ENCODE measurements at regions not wholly inside any gene's neighbourhood (a gene's known extent, or its start where the extent isn't known, plus 50 kb on each side); places are given as distances from the start of the nearest gene placed in this dataset.

DNA sequence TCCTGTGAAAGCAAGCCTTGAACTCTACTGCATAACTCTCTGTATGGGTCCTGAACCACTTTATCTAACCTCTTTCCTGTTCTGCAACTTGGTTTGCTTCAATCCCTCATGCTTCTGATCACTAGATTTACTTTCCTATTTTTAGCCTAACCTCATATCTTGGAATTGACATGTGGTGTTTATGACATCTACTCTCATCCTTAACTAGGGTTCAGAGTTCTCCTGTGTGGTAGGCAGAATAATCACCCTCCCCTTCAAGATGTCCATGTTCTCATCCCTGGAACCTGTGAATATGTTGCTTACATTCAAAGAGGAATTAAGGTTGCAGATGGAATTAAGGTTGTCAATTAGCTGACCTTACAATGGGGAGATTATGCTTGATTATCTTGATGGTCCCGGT, 67.4 kb upstream of the STXBP6 start:
- Histone ChIP-seq H3K4me2 (ENCODE audit: low read length) (no peak overlapping the region), H3K4me3 (ENCODE audit: insufficient read depth, low read depth, low read length) (no peak overlapping the region), H3K36me3 (ENCODE audit: insufficient read depth, low read length) (no peaks in the 10 kb centered on the region), H3K27me3 (ENCODE audit: insufficient read depth, low read length) (no peaks in the 10 kb centered on the region), H3K9me3 (ENCODE audit: insufficient read depth, low read depth, low read length) (no peaks in the 10 kb centered on the region), H2AFZ (ENCODE audit: low read depth, low read length) (no peak overlapping the region), H3K9ac (ENCODE audit: low read length) (no peak overlapping the region), H3K27ac (ENCODE audit: low read depth, low read length) (no peak overlapping the region), H3K79me2 (ENCODE audit: insufficient read depth, low read length) (no peaks in the 10 kb centered on the region), H3K4me1 (ENCODE audit: insufficient read depth, low read length) (peaks cover 13% of the 10 kb centered on the region), H4K20me1 (ENCODE audit: insufficient read depth, low read length) (no peaks in the 10 kb centered on the region)
- TF ChIP-seq, protein P1, sequence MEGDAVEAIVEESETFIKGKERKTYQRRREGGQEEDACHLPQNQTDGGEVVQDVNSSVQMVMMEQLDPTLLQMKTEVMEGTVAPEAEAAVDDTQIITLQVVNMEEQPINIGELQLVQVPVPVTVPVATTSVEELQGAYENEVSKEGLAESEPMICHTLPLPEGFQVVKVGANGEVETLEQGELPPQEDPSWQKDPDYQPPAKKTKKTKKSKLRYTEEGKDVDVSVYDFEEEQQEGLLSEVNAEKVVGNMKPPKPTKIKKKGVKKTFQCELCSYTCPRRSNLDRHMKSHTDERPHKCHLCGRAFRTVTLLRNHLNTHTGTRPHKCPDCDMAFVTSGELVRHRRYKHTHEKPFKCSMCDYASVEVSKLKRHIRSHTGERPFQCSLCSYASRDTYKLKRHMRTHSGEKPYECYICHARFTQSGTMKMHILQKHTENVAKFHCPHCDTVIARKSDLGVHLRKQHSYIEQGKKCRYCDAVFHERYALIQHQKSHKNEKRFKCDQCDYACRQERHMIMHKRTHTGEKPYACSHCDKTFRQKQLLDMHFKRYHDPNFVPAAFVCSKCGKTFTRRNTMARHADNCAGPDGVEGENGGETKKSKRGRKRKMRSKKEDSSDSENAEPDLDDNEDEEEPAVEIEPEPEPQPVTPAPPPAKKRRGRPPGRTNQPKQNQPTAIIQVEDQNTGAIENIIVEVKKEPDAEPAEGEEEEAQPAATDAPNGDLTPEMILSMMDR (IDR thresholded peaks at IDR 0.05; ENCODE audit: insufficient read depth, low read depth, low read length) = no peak
- no peak for TF ChIP-seq EZH2 (IDR thresholded peaks at IDR 0.05; ENCODE audit: insufficient read depth, low read length)
- H3K27ac Mint-ChIP-seq (ENCODE audit: unreplicated experiment) = no peak overlapping the region
- peaks cover 34% of the 10 kb centered on the region for H3K4me1 Mint-ChIP-seq (ENCODE audit: low read depth, unreplicated experiment)
- peaks cover 9% of the 10 kb centered on the region for H3K9me3 Mint-ChIP-seq (ENCODE audit: unreplicated experiment)
- no peak overlapping the region for H3K4me3 Mint-ChIP-seq (ENCODE audit: unreplicated experiment)
- DNase-seq (ENCODE audit: low read depth) (no peak), FAIRE-seq (no peak)
- H3K27me3 Mint-ChIP-seq (ENCODE audit: low read depth, unreplicated experiment) = no peaks in the 10 kb centered on the region
- no peaks in the 10 kb centered on the region for H3K36me3 Mint-ChIP-seq (ENCODE audit: low read depth, unreplicated experiment)

DNA sequence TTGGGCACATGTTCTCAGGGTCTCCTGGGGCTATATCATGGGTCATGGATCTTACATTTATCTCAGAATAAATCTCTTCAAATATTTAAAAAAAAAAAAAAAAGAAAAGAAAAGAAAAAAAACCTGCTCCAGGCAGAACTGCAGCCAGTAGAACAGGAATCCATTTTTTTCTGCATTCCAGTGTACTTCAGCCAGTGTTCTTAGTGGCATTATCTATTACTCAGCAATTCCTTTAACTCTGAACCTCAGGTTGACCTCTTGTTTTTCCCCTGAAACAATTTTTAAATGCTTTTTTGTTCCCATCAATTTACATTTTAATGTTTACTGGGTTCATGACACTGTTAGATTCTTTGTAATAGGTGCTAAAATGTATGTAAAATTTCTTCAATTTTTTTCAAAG, 66.7 kb upstream of the STXBP6 start:
- peaks cover 9% of the 10 kb centered on the region for H3K9me3 Mint-ChIP-seq (ENCODE audit: unreplicated experiment)
- Histone ChIP-seq H3K36me3 (ENCODE audit: insufficient read depth, low read length) (no peaks in the 10 kb centered on the region), H3K4me3 (ENCODE audit: insufficient read depth, low read depth, low read length) (no peak overlapping the region), H4K20me1 (ENCODE audit: insufficient read depth, low read length) (no peaks in the 10 kb centered on the region), H2AFZ (ENCODE audit: low read depth, low read length) (no peak overlapping the region), H3K79me2 (ENCODE audit: insufficient read depth, low read length) (no peaks in the 10 kb centered on the region), H3K4me1 (ENCODE audit: insufficient read depth, low read length) (peaks cover 9% of the 10 kb centered on the region), H3K27ac (ENCODE audit: low read depth, low read length) (no peak overlapping the region), H3K9ac (ENCODE audit: low read length) (no peak overlapping the region), H3K4me2 (ENCODE audit: low read length) (no peak overlapping the region), H3K9me3 (ENCODE audit: insufficient read depth, low read depth, low read length) (no peaks in the 10 kb centered on the region), H3K27me3 (ENCODE audit: insufficient read depth, low read length) (no peaks in the 10 kb centered on the region)
- peak overlapping the region; percentile 47 for H3K27ac Mint-ChIP-seq (ENCODE audit: unreplicated experiment)
- TF ChIP-seq, protein P1 (IDR thresholded peaks at IDR 0.05; ENCODE audit: insufficient read depth, low read depth, low read length) = no peak
- TF ChIP-seq EZH2 (IDR thresholded peaks at IDR 0.05; ENCODE audit: insufficient read depth, low read length) = no peak
- H3K36me3 Mint-ChIP-seq (ENCODE audit: low read depth, unreplicated experiment) = no peaks in the 10 kb centered on the region
- peaks cover 30% of the 10 kb centered on the region for H3K4me1 Mint-ChIP-seq (ENCODE audit: low read depth, unreplicated experiment)
- no peaks in the 10 kb centered on the region for H3K27me3 Mint-ChIP-seq (ENCODE audit: low read depth, unreplicated experiment)
- no peak overlapping the region for H3K4me3 Mint-ChIP-seq (ENCODE audit: unreplicated experiment)
- FAIRE-seq (no peak), DNase-seq (ENCODE audit: low read depth) (no peak)

DNA sequence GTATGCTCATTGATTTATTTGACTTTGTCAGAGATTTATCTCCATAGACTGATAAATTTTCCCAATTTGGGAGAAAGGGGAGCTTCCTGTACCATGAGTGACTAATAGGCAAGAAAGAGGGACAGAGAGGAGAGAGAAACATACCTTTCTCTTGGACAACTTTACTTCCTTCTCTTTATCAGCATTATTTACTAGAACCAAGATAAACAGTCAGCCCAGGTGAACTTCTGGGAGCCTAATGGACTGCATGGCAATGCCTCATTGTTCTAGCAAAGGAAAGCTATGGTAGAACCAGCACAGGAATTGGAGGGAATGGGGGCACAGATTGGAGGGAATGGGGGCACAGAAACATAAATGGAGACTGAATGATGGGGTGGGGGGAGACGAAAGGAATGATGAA, 63.4 kb upstream of the STXBP6 start:
- Histone ChIP-seq H3K9ac (ENCODE audit: low read length) (no peak overlapping the region), H3K4me1 (ENCODE audit: insufficient read depth, low read length) (peaks cover 24% of the 10 kb centered on the region), H3K79me2 (ENCODE audit: insufficient read depth, low read length) (no peaks in the 10 kb centered on the region), H3K9me3 (ENCODE audit: insufficient read depth, low read depth, low read length) (no peaks in the 10 kb centered on the region), H3K36me3 (ENCODE audit: insufficient read depth, low read length) (no peaks in the 10 kb centered on the region), H3K4me3 (ENCODE audit: insufficient read depth, low read depth, low read length) (no peak overlapping the region), H3K27ac (ENCODE audit: low read depth, low read length) (no peak overlapping the region), H3K27me3 (ENCODE audit: insufficient read depth, low read length) (no peaks in the 10 kb centered on the region), H4K20me1 (ENCODE audit: insufficient read depth, low read length) (no peaks in the 10 kb centered on the region), H3K4me2 (ENCODE audit: low read length) (no peak overlapping the region), H2AFZ (ENCODE audit: low read depth, low read length) (no peak overlapping the region)
- Mint-ChIP-seq H3K36me3 (ENCODE audit: low read depth, unreplicated experiment) (no peaks in the 10 kb centered on the region), H3K27ac (ENCODE audit: unreplicated experiment) (peak overlapping the region; percentile 43), H3K4me1 (ENCODE audit: low read depth, unreplicated experiment) (peaks cover 42% of the 10 kb centered on the region), H3K4me3 (ENCODE audit: unreplicated experiment) (no peak overlapping the region), H3K9me3 (ENCODE audit: unreplicated experiment) (peaks cover 6% of the 10 kb centered on the region), H3K27me3 (ENCODE audit: low read depth, unreplicated experiment) (no peaks in the 10 kb centered on the region)
- no peak for FAIRE-seq
- no peak for DNase-seq (ENCODE audit: low read depth)
- no peak for TF ChIP-seq EZH2 (IDR thresholded peaks at IDR 0.05; ENCODE audit: insufficient read depth, low read length)
- TF ChIP-seq, protein P1 (IDR thresholded peaks at IDR 0.05; ENCODE audit: insufficient read depth, low read depth, low read length) = no peak

All from astrocyte (in vitro differentiated cells and primary cell).